A549 (cell line): ENCODE measurements at regions not wholly inside any gene's neighbourhood (a gene's known extent, or its start where the extent isn't known, plus 50 kb on each side); places are given as distances from the start of the nearest gene placed in this dataset.

ENCODE experiments used
- CBX8 ChIP-seq: fragments of 200-600 bp; sonication (generic); IDR thresholded peaks from 2 replicates; pipeline ENCODE4 v1.6.1; 2016
- CEBPB ChIP-seq, 2 experiments: fragments of >200 bp in 1 of 2; sonication (Bioruptor Twin) in 1 of 2; formaldehyde crosslinking in 1 of 2; IDR thresholded peaks; 2 replicates each; pipeline ENCODE4 v1.6.1; 2012 to 2016
- CTCF ChIP-seq: fragments of >200 bp; sonication (Bioruptor Twin); formaldehyde crosslinking; IDR thresholded peaks from 3 replicates; pipeline ENCODE4 v1.5.1; 2016
- ELK1 ChIP-seq: fragments of 150-350 bp; IDR thresholded peaks from 2 replicates; pipeline ENCODE4 v1.6.1; 2014; ENCODE audit warnings: low read depth, mild to moderate bottlenecking, low read length
- EP300 ChIP-seq, 2 experiments: fragments of >200 bp; sonication (Bioruptor Twin); formaldehyde crosslinking; IDR thresholded peaks; 2 replicates in 1 of 2; 3 replicates in 1 of 2; pipeline ENCODE4 v1.6.1; 2016 to 2017
- ESRRA ChIP-seq: fragments of 150-350 bp; IDR thresholded peaks from 2 replicates; pipeline ENCODE4 v1.6.1; 2014; ENCODE audit warnings: mild to moderate bottlenecking, low read length, borderline replicate concordance
- FOSL2 ChIP-seq, 2 experiments: fragments of 450-650 bp in 1 of 2; fragments of >200 bp in 1 of 2; sonication (Bioruptor Twin) in 1 of 2; formaldehyde crosslinking; IDR thresholded peaks; 2 replicates each; pipeline versions ENCODE4 v1.5.0 to v1.6.1; 2016 to 2020; ENCODE audit warnings: mild to moderate bottlenecking in 1 of 2, moderate library complexity in 1 of 2
- HDAC2 ChIP-seq: fragments of 200-600 bp; sonication (generic); IDR thresholded peaks from 2 replicates; pipeline ENCODE4 v1.6.1; 2016
- MAFK ChIP-seq: fragments of 450-650 bp; IDR thresholded peaks from 2 replicates; pipeline ENCODE4 v1.6.1; 2014; ENCODE audit not compliant: partially characterized antibody
- POLR2A ChIP-seq: IDR thresholded peaks from 2 replicates; pipeline ENCODE4 v1.6.1; 2012; ENCODE audit warnings: mild to moderate bottlenecking, low read length
- RAD21 ChIP-seq, 2 experiments: fragments of >200 bp in 1 of 2; sonication (Bioruptor Twin) in 1 of 2; formaldehyde crosslinking in 1 of 2; IDR thresholded peaks in 1 of 2; conservative IDR thresholded peaks in 1 of 2; 2 replicates in 1 of 2; 3 replicates in 1 of 2; pipeline ENCODE4 v1.6.1; 2012 to 2018; ENCODE audit warnings: inconsistent platforms in 1 of 2
- RCOR1 ChIP-seq: fragments of 150-350 bp; IDR thresholded peaks from 2 replicates; pipeline ENCODE4 v1.6.1; 2014; ENCODE audit warnings: antibody characterized with exemption, low read length, low read depth
- ZFP36 ChIP-seq: fragments of 450-650 bp; IDR thresholded peaks from 2 replicates; pipeline ENCODE4 v1.6.1; 2014; ENCODE audit warnings: borderline replicate concordance; ENCODE audit not compliant: partially characterized antibody

- no peak for TF ChIP-seq RAD21 (conservative IDR thresholded peaks at IDR 0.05 in 1 of 2, IDR thresholded peaks at IDR 0.05 in 1 of 2)
- no peak for TF ChIP-seq CTCF
- no peak for TF ChIP-seq MAFK
- TF ChIP-seq CBX8: no peak
- TF ChIP-seq ZFP36: no peak
- TF ChIP-seq EP300 (IDR thresholded peaks at IDR 0.05): no peak
- no peak for TF ChIP-seq HDAC2
- no peak for TF ChIP-seq ELK1
- no peak for TF ChIP-seq POLR2A
- TF ChIP-seq CEBPB (IDR thresholded peaks at IDR 0.05): no peak
- no peak for TF ChIP-seq ESRRA
- no peak for TF ChIP-seq RCOR1
- TF ChIP-seq FOSL2 (IDR thresholded peaks at IDR 0.05): no peak
- TF ChIP-seq FOSL2 (CRISPR knock-in tag; IDR thresholded peaks at IDR 0.05): peak; percentile 5; the same call in 1 of the 2 replicates
Observed at GRCh38 chr2:150047620-150048222, 439.7 kb downstream of the RND3 start.
